ENCODE measurements at regions not wholly inside any gene's neighbourhood (a gene's known extent, or its start where the extent isn't known, plus 50 kb on each side); places are given as distances from the start of the nearest gene placed in this dataset.
"Not testable (repeated sequence)": the region's sequence is repeated elsewhere in the genome, so short reads cannot be mapped to it uniquely, and the experiment has no call there.

- ChIA-PET CTCF (no interaction called here), POLR2A (no interaction called here)
- no peak for DNase-seq (ENCODE audit: extremely low spot score)
- TF ChIP-seq ELF4 (IDR thresholded peaks at IDR 0.05) (no peak), ARNT (IDR thresholded peaks at IDR 0.05) (no peak), FOXK2 (IDR thresholded peaks at IDR 0.05) (no peak), LEF1 (IDR thresholded peaks at IDR 0.05; ENCODE audit: borderline replicate concordance) (no peak), TARDBP (IDR thresholded peaks at IDR 0.05) (no peak), L3MBTL2 (conservative IDR thresholded peaks at IDR 0.05) (no peak), BHLHE40 (IDR thresholded peaks at IDR 0.05; ENCODE audit: borderline replicate concordance) (no peak), FOXM1 (IDR thresholded peaks at IDR 0.05; ENCODE audit: borderline replicate concordance) (no peak), PKNOX1 (IDR thresholded peaks at IDR 0.05) (no peak), SP1 (IDR thresholded peaks at IDR 0.05) (no peak), ZNF384 (IDR thresholded peaks at IDR 0.05) (no peak), NFRKB (IDR thresholded peaks at IDR 0.05) (no peak), SUZ12 (IDR thresholded peaks at IDR 0.05) (no peak), HDGF (IDR thresholded peaks at IDR 0.05; ENCODE audit: borderline replicate concordance) (no peak), CTBP1 (IDR thresholded peaks at IDR 0.05; ENCODE audit: borderline replicate concordance) (no peak), FOXA1 (IDR thresholded peaks at IDR 0.05) (no peak)
Measured at GRCh38 chr2:203626952-203627681, 79.3 kb upstream of the CD28 start.

- no peak for TF ChIP-seq L3MBTL2 (conservative IDR thresholded peaks at IDR 0.05)
- TF ChIP-seq SP1 (IDR thresholded peaks at IDR 0.05) = no peak
- no peak for TF ChIP-seq FOXA1 (IDR thresholded peaks at IDR 0.05)
- TF ChIP-seq FOXM1 (IDR thresholded peaks at IDR 0.05; ENCODE audit: borderline replicate concordance) = no peak
- TF ChIP-seq CTBP1 (IDR thresholded peaks at IDR 0.05; ENCODE audit: borderline replicate concordance) = no peak
- TF ChIP-seq HDGF (IDR thresholded peaks at IDR 0.05; ENCODE audit: borderline replicate concordance) = no peak
- TF ChIP-seq ARNT (IDR thresholded peaks at IDR 0.05) = no peak
- no peak for TF ChIP-seq NFRKB (IDR thresholded peaks at IDR 0.05)
- no peak for TF ChIP-seq LEF1 (IDR thresholded peaks at IDR 0.05; ENCODE audit: borderline replicate concordance)
- TF ChIP-seq SUZ12 (IDR thresholded peaks at IDR 0.05) = no peak
- no peak for TF ChIP-seq ZNF384 (IDR thresholded peaks at IDR 0.05)
- no peak for TF ChIP-seq BHLHE40 (IDR thresholded peaks at IDR 0.05; ENCODE audit: borderline replicate concordance)
- no peak for TF ChIP-seq PKNOX1 (IDR thresholded peaks at IDR 0.05)
- TF ChIP-seq TARDBP (IDR thresholded peaks at IDR 0.05) = no peak
- no peak for TF ChIP-seq ELF4 (IDR thresholded peaks at IDR 0.05)
- TF ChIP-seq FOXK2 (IDR thresholded peaks at IDR 0.05) = no peak
- ChIA-PET POLR2A (no interaction called here), CTCF (no interaction called here)
- DNase-seq (ENCODE audit: extremely low spot score) = no peak
Measured at GRCh38 chr2:203629699-203630098, 76.7 kb upstream of the CD28 start.

- TF ChIP-seq SP1 (IDR thresholded peaks at IDR 0.05) = no peak
- no peak for TF ChIP-seq NFRKB (IDR thresholded peaks at IDR 0.05)
- TF ChIP-seq PKNOX1 (IDR thresholded peaks at IDR 0.05) = no peak
- TF ChIP-seq L3MBTL2 (conservative IDR thresholded peaks at IDR 0.05) = no peak
- TF ChIP-seq TARDBP (IDR thresholded peaks at IDR 0.05) = no peak
- no peak for TF ChIP-seq LEF1 (IDR thresholded peaks at IDR 0.05; ENCODE audit: borderline replicate concordance)
- no peak for TF ChIP-seq HDGF (IDR thresholded peaks at IDR 0.05; ENCODE audit: borderline replicate concordance)
- TF ChIP-seq BHLHE40 (IDR thresholded peaks at IDR 0.05; ENCODE audit: borderline replicate concordance) = no peak
- no peak for TF ChIP-seq CTBP1 (IDR thresholded peaks at IDR 0.05; ENCODE audit: borderline replicate concordance)
- TF ChIP-seq ARNT (IDR thresholded peaks at IDR 0.05) = no peak
- no peak for TF ChIP-seq ZNF384 (IDR thresholded peaks at IDR 0.05)
- TF ChIP-seq FOXA1 (IDR thresholded peaks at IDR 0.05) = no peak
- ChIA-PET CTCF (no interaction called here), POLR2A (no interaction called here)
- DNase-seq (ENCODE audit: extremely low spot score) = no peak
Measured at GRCh38 chr2:203631068-203631757, 75.2 kb upstream of the CD28 start.

GRCh38 chr2:203636588-203637470, 69.6 kb upstream of the CD28 start:
- POLR2A ChIA-PET = no interaction called here
- CTCF ChIA-PET = no interaction called here
- no peak for DNase-seq (ENCODE audit: extremely low spot score)
- no peak for TF ChIP-seq ELF4 (IDR thresholded peaks at IDR 0.05)
- TF ChIP-seq HDGF (IDR thresholded peaks at IDR 0.05; ENCODE audit: borderline replicate concordance) = no peak
- TF ChIP-seq FOXA1 (IDR thresholded peaks at IDR 0.05) = no peak

- CTCF ChIA-PET = no interaction called here
- DNase-seq (ENCODE audit: extremely low spot score) = no peak
- POLR2A ChIA-PET = no interaction called here
- no peak for TF ChIP-seq FOXA1 (IDR thresholded peaks at IDR 0.05)
- TF ChIP-seq FOXK2 (IDR thresholded peaks at IDR 0.05) = no peak
- no peak for TF ChIP-seq NFRKB (IDR thresholded peaks at IDR 0.05)
- no peak for TF ChIP-seq TARDBP (IDR thresholded peaks at IDR 0.05)
- TF ChIP-seq HDGF (IDR thresholded peaks at IDR 0.05; ENCODE audit: borderline replicate concordance) = no peak
- TF ChIP-seq SP1 (IDR thresholded peaks at IDR 0.05) = no peak
- TF ChIP-seq PKNOX1 (IDR thresholded peaks at IDR 0.05) = no peak
- no peak for TF ChIP-seq SUZ12 (IDR thresholded peaks at IDR 0.05)
Measured at GRCh38 chr2:203637471-203638167, 68.8 kb upstream of the CD28 start.

GRCh38 chr2:203641865-203642264, 64.6 kb upstream of the CD28 start:
- CTCF ChIA-PET; DNase-seq (ENCODE audit: extremely low spot score); POLR2A ChIA-PET: not testable (repeated sequence)

- DNase-seq (ENCODE audit: extremely low spot score); CTCF ChIA-PET; POLR2A ChIA-PET: not testable (repeated sequence)
Measured at GRCh38 chr2:203642841-203643240, 63.6 kb upstream of the CD28 start.
